Stimulated activated CD4-positive, alpha-beta T cell treated with anti-CD3 and anti-CD28 coated beads, Interleukin-2, amount 100 ng/mL, for 24 hours (primary cell): ENCODE measurements at regions not wholly inside any gene's neighbourhood (a gene's known extent, or its start where the extent isn't known, plus 50 kb on each side); places are given as distances from the start of the nearest gene placed in this dataset.
"Not testable (repeated sequence)": the region's sequence is repeated elsewhere in the genome, so short reads cannot be mapped to it uniquely, and the experiment has no call there.

ENCODE experiments used
- DNase-seq, 2 donors: peaks; one replicate each; pipeline ENCODE4 v3.0.0-alpha.2; 2020

- DNase-seq: no peak
Observed at GRCh38 chr11:129503646-129504045, 128.0 kb downstream of the BARX2 start.

- no peak for DNase-seq
Observed at GRCh38 chr11:129505266-129505665, 129.6 kb downstream of the BARX2 start.

GRCh38 chr11:129508163-129508562 lies 132.5 kb downstream of the BARX2 start:
- no peak for DNase-seq

- no peak for DNase-seq
Observed at GRCh38 chr11:129528296-129528695, 152.6 kb downstream of the BARX2 start.

GRCh38 chr11:129530154-129530895 lies 154.7 kb downstream of the BARX2 start:
- no peak for DNase-seq

GRCh38 chr11:129533395-129533794 lies 157.7 kb downstream of the BARX2 start:
- DNase-seq: no peak

GRCh38 chr11:129536338-129536737 lies 160.7 kb downstream of the BARX2 start:
- DNase-seq: no peak

- no peak for DNase-seq
Observed at GRCh38 chr11:129538323-129538722, 162.7 kb downstream of the BARX2 start.

GRCh38 chr11:129543515-129544290 lies 168.1 kb downstream of the BARX2 start:
- no peak for DNase-seq

GRCh38 chr11:129544691-129545090 lies 169.0 kb downstream of the BARX2 start:
- DNase-seq: no peak

GRCh38 chr11:129546266-129546665 lies 170.6 kb downstream of the BARX2 start:
- DNase-seq: no peak

GRCh38 chr11:129557421-129557820 lies 181.8 kb downstream of the BARX2 start:
- no peak for DNase-seq

GRCh38 chr11:129569007-129569406 lies 193.4 kb downstream of the BARX2 start:
- no peak for DNase-seq

GRCh38 chr11:129572667-129573066 lies 197.0 kb downstream of the BARX2 start:
- not testable (repeated sequence) for DNase-seq

- no peak for DNase-seq
Observed at GRCh38 chr11:129573161-129573560, 197.5 kb downstream of the BARX2 start.

GRCh38 chr11:129574431-129574830 lies 198.8 kb downstream of the BARX2 start:
- no peak for DNase-seq

GRCh38 chr11:129576652-129577051 lies 201.0 kb downstream of the BARX2 start:
- DNase-seq: no peak

GRCh38 chr11:129578006-129578405 lies 202.4 kb downstream of the BARX2 start:
- DNase-seq: no peak

GRCh38 chr11:129580278-129580677 lies 204.6 kb downstream of the BARX2 start:
- no peak for DNase-seq

GRCh38 chr11:129584316-129584715 lies 208.7 kb downstream of the BARX2 start:
- no peak for DNase-seq

GRCh38 chr11:129589190-129589860 lies 213.7 kb downstream of the BARX2 start:
- no peak for DNase-seq

GRCh38 chr11:129590030-129590752 lies 214.5 kb downstream of the BARX2 start:
- DNase-seq: no peak
